HG03025 (cell line): ENCODE measurements at regions not wholly inside any gene's neighbourhood (a gene's known extent, or its start where the extent isn't known, plus 50 kb on each side); places are given as distances from the start of the nearest gene placed in this dataset.
"Not testable (repeated sequence)": the region's sequence is repeated elsewhere in the genome, so short reads cannot be mapped to it uniquely, and the experiment has no call there.

ENCODE experiments used
- ATAC-seq: cut with Tn5 transposase; IDR thresholded peaks from one replicate; pipeline ENCODE4 v1.9.1; 2021; ENCODE audit warnings: mild to moderate bottlenecking, moderate library complexity; ENCODE audit not compliant: unreplicated experiment, low FRiP score

GRCh38 chr1:102365071-102365470 is 368.3 kb upstream of the OLFM3 start:
- ATAC-seq = no peak

DNA sequence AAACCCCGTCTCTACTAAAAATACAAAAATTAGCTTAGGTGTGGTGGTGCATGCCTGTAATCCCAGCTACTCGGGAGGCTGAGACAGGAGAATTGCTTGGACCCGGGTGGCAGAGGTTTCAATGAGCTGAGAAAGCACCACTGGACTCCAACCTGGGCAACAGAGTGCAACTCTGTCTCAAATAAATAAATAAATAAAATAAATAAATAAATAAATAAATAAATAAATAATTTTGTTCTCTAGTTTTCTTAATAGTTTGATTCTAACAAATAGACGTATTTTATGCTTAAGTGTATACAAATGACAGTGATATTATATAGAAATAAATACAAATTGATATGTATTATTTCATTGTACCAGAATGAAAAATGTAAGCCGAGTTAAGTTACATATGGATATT is 339.9 kb upstream of the OLFM3 start:
- ATAC-seq = no peak

DNA sequence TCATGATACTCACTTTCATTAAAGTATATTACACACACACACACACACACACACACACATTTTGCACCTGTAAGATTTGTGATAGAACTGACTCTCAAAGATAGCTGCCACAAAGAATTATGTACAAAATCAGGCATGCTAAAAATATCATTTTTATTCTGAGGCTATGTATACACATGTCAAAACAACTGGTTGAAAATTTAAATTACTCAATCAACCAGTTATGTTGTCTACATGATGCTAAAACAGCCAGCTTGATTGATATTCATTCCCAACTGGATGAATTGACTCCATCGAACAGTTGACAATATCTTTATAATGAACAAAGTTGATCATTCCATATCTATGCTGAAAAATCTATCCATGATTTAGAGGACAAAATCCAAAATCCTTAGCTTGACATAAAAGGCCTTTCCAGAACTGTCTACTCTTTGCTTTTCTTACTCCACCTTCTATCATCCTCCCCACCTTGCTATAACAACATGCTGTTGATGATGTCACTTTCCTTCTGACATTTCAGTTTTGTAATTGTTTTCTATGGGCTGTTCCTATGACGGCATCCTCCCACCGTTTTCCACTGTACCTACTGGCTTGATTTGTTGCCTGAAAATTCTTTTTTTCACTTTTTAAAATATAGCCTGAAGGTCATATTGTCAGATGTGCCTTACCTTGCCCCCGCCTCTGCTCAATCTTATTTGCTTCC is 321.5 kb upstream of the OLFM3 start:
- ATAC-seq = no peak

DNA sequence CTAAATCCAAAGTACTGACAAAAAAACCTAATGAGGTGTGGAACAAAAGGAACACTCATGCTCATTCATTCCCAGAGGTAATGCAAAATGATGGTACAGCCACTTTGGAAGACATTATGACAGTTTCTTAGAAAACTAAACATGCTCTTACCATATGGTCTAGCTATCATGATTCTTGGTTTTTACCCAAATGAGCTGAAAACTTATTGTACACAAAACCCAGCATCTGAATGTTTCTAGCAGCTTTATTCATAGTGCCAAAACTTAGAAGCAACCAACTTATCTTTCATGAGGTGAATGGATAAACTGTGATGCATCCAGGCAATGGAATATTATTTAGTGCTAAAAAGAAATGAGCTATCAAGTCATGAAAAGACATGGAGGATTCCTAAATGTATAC is 318.4 kb upstream of the OLFM3 start:
- no peak for ATAC-seq

GRCh38 chr1:102296116-102296515 is 299.4 kb upstream of the OLFM3 start:
- ATAC-seq = no peak

GRCh38 chr1:102282955-102283354 is 286.2 kb upstream of the OLFM3 start:
- no peak for ATAC-seq

DNA sequence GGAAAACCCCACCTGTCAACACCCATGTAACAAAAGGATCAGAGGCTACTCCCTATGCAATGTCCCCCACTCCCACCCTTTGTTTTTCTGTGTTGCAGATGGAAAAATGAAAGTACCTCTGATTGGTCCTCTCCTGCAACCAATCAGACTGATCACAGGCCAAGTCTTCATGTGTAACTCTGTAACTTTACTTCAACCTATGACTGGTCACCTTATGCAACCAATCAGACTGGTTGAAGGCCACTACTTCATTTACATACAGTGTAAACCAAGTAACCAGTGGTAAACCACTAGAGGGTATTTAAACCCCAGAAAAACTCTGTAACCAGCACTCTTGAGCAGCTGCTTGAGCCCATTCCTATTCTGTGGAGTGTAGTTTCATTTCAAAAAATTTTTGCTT is 266.3 kb upstream of the OLFM3 start:
- no peak for ATAC-seq

DNA sequence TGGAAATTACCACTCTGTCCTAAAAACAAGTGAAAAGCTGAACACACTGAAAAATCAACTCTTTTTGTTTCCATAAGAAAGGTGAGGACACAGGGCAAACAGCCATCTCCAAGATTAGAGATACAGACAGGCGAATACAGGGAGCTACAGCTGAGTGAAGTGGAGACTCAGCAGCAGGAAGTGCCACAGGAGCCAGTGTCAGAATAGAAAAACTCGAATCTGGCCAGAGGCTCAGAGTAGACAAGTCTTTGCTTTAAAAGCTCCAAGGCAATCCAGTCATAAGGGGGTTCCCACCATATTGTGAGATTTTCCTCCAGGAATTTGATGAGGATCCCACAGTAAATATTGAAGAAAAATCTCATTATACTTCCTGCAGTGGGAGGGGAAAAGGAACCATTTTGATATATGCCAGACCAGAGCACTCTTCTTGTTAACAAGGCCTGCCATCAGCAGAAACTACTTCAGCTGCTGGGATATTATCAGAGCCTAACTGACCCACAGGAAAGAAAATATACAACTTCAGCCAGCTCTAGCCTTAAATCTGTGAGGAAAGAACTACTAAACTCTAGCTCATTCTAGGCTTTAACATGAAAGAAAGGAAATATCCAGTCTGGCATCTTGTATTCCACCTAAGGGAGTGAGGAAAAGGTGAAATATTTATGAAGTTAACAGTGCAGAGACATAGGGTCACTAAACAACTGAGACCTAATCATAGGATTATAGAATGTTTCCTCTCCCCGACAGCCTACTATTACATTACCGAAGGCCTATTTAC is 256.2 kb upstream of the OLFM3 start:
- no peak for ATAC-seq

DNA sequence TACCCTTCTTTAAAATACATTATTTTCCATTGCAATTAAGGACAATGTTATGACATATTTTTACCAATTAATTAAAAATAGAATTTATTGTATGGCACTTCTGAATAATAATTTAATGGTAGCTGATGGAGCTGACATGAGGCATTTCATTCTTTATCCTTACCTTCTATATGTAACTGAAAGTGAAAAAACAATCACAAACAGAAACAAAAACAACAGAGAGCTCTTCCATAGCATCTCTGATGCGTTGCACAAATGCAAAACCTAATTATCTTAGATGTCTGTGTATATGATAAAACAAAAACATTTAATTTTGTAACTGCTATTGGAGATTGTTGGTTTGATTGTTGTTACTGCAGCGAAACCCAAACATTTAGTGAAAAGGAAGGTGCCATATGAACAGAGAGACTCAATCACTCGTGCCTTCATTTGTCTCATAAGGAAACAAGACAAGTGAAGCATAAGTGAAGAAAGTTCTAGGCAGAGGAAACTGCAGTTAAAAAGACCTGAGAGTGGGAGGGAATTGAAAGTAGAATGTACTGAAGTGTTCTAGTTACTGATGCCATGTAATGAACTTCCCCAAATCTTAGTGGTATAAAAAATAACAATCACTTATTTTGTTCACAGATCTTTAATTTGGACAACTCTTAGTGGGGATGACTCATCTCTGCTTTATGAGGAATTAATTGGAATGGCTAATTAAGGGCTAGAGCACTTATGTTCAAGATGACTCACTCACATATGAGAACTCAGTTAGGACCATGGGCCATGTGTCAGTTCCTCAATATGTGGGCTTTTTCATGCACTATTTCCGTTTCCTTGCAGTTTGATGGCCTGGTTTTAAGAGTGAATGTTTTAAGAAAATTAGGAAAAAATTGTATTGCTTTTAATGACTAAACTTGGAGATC is 245.0 kb upstream of the OLFM3 start:
- ATAC-seq = peak; percentile 72

DNA sequence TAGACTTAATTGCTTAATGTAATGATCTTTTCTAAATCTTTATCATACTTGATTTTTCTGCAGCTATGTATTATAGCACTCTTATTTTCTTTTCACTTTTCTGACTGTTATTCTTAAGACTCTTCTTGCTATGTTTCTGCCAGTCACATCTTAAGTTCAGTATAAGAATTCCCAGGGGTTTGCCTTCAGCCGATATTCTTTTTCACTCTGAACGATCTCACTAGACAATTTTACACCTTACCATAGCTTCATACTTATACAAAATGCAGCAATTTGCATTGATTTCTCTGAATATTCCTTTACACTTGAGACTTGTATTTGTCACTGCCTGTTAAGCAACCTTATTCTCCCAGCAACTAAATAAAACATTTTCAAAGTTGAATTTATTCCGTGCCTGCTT is 242.5 kb upstream of the OLFM3 start:
- ATAC-seq = no peak

DNA sequence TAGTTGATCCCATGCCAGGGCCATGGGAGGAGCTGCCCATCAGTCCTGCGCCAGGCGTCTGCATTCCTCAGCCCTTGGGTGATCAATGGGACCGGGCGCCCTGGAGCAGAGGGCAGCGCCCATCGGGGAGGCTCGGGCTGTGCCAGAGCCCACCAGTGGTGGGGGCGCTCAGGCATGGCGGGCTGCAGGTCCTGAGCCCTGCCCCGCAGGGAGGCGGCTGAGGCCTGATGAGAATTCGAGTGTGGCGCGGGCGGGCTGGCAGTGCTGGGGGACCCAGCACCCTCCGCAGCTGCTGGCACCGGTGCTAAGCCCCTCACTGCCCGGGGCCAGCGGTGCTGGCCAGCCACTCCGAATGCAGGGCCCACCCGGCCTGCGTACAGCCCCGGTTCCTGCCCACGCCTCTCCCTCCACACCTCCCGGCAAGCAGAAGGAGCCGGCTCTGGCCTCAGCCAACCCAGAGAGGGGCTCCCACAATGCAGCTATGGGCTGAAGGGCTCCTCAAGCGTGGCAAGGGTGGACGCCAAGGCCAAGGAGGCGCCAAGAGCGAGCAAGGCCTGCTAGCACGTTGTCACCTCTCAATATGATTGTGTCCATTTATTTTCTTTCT is 238.1 kb upstream of the OLFM3 start:
- ATAC-seq = no peak

DNA sequence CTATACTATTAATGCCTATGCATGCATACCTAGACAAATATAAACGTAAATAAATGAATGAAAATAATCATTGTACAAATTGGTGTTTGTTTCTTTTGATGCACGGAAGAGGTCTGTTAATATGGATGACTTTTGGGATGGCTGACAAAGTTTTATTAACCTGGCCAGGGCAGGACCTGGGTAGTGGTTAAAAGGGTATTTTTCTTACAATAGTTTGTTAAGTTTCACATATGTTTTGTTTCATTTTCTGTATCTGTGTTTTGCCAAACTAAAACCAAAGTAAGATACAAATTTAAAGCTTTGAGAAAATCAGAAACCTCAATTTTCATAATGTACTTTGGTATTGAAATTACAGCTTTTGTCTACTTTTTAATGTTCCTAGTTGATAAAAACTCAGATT is 222.7 kb upstream of the OLFM3 start:
- no peak for ATAC-seq

- ATAC-seq = not testable (repeated sequence)
Observed at GRCh38 chr1:102210891-102211290, 214.2 kb upstream of the OLFM3 start.

DNA sequence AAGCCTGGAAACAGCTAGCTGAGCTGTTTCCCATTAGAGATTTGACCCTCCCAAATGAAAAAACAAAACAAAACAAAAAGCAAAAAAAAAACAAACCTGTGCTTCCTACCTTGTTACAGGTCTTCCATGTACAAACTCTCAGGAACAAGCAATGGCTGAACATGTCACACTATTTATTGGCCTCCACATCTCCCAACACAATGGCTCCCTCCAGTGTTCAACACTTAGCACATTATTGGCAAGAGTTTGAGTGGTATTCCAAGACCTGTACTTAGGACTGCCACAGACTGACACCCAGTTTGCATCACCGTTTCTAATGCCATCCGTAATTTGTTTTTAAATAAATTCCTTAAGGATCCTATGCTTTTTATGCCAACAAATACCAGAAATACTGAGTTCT is 195.0 kb upstream of the OLFM3 start:
- peak; percentile 77 for ATAC-seq

DNA sequence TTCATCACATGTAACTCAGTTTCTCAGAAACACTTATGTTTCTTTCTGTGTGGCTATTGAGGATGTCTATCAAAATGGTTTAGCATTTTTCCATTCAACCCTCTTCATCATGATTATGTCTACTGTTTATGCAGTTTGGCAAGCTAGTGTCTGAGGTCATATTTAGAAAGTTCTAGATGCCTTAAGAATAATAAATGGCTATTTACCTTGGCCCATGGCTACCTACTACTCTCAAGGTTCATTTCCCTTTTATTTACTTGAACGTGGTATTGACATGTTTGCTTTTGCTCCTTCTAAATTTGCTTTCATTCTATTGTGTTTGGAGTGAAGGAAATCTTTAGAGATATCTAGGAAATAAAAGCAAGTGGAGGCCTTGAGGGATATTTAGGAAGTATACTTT is 193.7 kb upstream of the OLFM3 start:
- no peak for ATAC-seq

- ATAC-seq = no peak
Observed at GRCh38 chr1:102186536-102186935, 189.8 kb upstream of the OLFM3 start.

DNA sequence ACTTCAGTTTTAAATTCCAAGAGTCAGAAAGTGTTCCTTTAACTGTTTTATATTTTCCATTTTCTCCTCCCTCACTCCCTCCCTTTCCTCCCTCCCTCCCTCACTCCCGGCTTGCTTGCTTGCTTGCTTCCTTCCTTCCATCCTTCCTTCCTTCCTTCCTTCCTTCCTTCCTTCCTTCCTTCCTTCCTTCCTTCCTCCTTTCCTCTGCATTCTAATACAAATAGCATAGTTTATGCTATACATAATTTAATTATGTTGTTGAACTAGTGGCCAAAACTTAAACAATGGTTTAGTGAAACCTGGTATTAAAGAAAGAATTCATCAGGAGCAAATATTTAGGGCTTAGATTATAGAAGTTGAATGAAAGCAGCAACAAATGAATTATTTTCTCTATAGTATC is 188.5 kb upstream of the OLFM3 start:
- ATAC-seq = no peak

DNA sequence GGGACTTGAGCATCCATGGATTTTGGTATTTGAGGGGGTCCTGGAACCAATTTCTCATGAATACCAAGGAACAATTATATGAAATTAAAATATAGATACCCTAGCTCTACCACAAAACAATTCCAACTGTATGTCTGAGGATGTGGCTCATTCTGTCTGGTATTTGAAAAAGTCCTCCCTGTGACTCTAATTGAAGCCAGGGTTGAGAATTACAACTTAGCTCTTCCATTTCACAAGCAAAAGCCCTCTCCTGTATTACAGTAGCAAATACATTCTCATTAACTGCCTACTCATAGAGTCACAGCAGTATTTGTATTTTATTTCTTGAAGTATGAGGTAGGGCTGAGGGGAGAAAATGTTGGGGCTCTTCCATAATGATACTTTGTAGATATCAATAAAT is 187.8 kb upstream of the OLFM3 start:
- ATAC-seq = no peak

GRCh38 chr1:102183711-102184110 is 187.0 kb upstream of the OLFM3 start:
- no peak for ATAC-seq

DNA sequence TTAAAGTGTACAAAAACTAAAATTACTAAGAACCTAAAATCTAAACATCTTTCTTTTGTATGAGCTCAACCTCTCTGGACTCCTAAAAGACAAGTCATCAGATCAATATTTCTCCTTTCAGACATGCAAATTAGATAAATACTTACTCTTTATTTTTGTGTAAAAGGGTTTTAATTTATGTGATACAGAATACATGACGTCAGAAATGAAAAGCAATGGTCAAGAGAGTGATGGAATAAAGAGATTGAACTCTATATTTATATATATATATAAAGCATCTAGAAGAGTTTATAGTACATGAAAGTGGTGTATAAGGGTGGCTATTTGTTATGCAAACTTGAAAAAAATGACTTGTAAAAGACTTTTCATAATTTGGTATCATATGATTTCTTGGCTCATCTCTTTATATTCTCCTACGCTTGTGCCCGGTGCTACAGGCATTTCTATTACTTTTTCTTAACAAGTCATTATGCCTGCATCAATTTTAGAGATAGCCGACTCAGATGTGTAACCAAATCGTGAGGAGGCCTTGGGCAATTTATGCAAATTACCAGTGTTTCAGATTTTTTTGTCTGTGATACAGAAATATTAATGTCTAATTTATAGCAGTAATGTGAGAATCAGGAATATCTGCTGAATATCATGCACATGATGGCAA is 186.0 kb upstream of the OLFM3 start:
- no peak for ATAC-seq
